Cardiac septum (tissue), 1 donor: ENCODE measurements at regions not wholly inside any gene's neighbourhood (a gene's known extent, or its start where the extent isn't known, plus 50 kb on each side); places are given as distances from the start of the nearest gene placed in this dataset.
"Not testable (repeated sequence)": the region's sequence is repeated elsewhere in the genome, so short reads cannot be mapped to it uniquely, and the experiment has no call there.

Experiments used
- DNase-seq: peaks from one replicate; pipeline ENCODE4 v3.0.0-alpha.2; 2020; ENCODE audit warnings: low spot score
- intact Hi-C: fragments of 100-400 bp; cut with DNase I; formaldehyde crosslinking; loops from one replicate; pipeline ENCODE4 v1.14.0; 2022
- donor health status: DM: no; HTN: no; CAD: no.

- intact Hi-C loops, DNase-seq: not testable (repeated sequence)
Measured at GRCh38 chr12:58336581-58337242, 395.3 kb downstream of the ATP23 start.

DNA sequence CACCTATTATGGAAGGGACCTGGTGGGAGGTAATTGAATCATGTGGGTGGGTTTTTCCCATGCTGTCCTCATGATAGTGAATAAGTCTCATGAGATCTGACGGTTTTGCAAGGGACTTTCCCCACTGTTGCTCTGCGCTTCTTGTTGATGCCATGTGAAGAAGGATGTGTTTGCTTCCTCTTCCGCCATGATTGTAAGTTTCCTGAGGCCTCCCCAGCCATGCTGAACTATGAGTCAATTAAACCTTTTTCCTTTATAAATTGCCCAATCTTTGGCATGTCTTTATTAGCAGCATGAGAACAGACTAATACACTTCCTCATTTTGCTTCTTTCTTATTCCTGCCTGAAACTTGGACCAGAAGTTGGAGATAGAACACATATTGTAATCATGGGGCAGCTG is 396.2 kb downstream of the ATP23 start:
- intact Hi-C loops, DNase-seq: not testable (repeated sequence)

GRCh38 chr12:58341791-58342190 is 400.4 kb downstream of the ATP23 start:
- DNase-seq = no peak
- intact Hi-C loops = loop anchor here (10.0 kb wide), 1 partner anchor 357 kb away; no protein-coding TSS in a partner anchor

DNA sequence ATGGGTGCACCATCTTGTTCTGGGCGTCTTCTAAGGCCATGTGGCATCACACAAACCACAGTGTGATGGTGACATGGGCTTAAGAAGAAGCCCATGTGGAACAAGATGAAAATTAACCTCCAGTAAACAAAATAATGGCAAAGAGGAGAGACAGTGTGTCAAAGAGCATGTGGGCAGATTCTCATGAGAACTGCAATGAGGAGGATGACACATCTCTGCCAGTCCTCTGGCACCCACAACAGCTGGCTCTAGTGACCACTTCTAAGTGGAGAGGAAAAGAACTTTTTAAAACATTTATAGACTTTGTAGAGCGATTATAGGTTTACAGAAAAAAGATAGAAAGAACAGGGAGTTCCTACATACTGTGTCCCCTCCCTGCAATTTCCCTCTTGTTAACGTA is 401.4 kb downstream of the ATP23 start:
- DNase-seq = no peak
- intact Hi-C loops = loop anchor here (10.0 kb wide), 1 partner anchor 358 kb away; no protein-coding TSS in a partner anchor

GRCh38 chr12:58346032-58346632 is 404.8 kb downstream of the ATP23 start:
- DNase-seq = no peak
- intact Hi-C loops = loop anchor here (5.0 to 10.0 kb wide), 3 partner anchors 96 to 801 kb away; no protein-coding TSS in a partner anchor

DNA sequence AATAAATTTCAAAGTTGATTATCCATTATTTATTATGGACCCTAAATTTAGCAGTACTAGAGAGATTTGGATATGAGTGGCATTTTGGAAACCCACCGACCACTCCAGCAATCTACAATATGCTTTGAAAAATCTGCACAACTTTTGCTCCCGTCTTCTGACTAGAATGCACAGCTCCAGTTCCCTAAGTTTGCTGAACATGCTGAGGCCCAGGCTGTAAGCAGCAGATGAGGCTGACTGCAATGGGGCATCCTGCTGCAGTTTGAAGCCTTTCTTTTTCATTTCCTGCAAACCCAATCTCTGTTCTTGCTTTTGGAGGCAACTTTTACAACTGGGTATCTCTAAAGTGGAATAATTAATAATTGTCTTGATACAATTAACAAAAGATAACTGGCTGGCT is 405.8 kb downstream of the ATP23 start:
- DNase-seq = no peak

GRCh38 chr12:58347691-58348090 is 406.3 kb downstream of the ATP23 start:
- DNase-seq = no peak
- intact Hi-C loops = loop anchor here (5.0 to 10.0 kb wide), 3 partner anchors 95 to 800 kb away; no protein-coding TSS in a partner anchor

More for the DNA sequence above, 405.8 kb downstream of the ATP23 start:
- intact Hi-C loops = loop anchor here (5.0 to 10.0 kb wide), 3 partner anchors 95 to 800 kb away; no protein-coding TSS in a partner anchor

DNA sequence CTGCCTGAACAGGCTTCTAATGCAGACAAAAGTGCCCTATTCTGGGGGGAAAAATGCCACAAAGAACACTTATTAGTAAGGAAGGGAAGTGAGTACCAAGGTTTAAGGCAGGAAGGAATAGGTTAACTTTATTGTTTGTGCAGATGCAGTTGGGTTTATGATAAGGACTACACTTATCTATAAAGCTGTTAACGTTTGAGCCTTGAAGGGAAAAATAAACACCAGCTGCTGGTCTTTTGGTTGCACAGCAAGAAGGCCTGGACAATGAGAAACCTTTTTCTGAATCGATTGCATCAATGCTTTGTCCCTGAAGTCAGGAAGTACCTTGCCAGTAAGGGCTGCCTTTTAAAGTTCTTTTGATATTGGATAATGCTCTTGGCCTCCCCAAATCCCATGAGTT is 407.8 kb downstream of the ATP23 start:
- intact Hi-C loops = loop anchor here (5.0 to 10.0 kb wide), 3 partner anchors 93 to 798 kb away; no protein-coding TSS in a partner anchor
- DNase-seq = no peak

GRCh38 chr12:58356794-58357193 is 415.4 kb downstream of the ATP23 start:
- no peak for DNase-seq
- intact Hi-C loops = no loop called here

- no peak for DNase-seq
- intact Hi-C loops = no loop called here
Measured at GRCh38 chr12:58357511-58357910, 416.1 kb downstream of the ATP23 start.

DNA sequence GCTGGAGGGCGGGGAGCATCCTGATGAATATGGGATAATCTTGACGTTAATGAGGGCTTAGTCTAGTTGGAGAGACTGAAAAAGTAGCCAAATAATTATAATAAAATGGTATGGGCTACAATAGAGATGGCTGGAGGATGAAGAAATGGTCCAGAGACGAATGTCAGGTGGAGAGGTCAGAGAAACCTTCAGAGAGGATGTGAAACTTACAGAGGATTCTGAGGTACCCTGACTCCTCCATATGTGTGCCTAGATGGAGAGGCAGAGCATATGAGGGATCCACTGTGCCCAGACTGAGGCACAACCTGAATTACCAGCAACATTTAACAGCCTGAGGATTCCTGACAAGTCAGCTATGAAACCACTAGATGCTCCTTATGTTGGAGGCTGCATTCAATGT is 417.0 kb downstream of the ATP23 start:
- intact Hi-C loops = no loop called here
- no peak for DNase-seq

DNA sequence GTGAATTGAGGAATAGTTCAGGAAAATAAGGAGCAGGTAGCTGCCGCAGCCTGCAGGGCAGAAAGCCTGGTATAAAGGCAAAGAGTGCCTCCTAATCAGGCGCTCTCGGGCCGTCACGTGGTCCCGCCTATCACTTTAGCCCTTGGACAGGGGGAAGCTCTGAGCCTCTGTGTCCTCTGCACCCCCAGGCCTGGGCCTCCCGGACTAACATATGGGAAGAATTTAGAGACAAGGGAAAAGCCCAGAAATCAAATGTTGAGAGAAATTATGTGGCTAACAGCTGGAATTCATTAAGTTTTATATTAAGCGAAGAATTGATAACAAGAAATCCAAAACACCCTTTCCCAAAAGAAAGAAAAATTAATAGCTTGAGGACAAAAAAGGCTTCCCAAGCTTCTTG is 417.7 kb downstream of the ATP23 start:
- no peak for DNase-seq
- intact Hi-C loops = no loop called here

DNA sequence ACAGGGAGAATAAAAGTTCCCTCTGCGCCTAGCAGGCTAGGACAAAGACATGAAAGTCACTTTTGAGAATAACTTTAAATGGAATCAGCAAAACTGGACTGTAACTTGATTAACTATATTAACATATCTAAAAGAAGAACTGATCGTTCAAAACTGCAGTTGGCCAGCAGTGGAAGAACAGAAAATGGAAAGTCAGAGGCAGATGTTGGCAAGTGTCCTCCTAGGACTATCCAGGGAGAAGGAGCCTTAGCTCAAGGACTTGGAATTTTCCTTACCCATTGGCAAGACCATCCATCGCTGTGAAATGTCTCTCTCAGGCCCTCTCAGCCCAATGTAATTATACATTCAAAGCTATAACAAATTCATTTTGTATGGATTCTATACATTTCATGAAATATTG is 419.7 kb downstream of the ATP23 start:
- DNase-seq = no peak
- intact Hi-C loops = no loop called here

- intact Hi-C loops = no loop called here
- no peak for DNase-seq
Measured at GRCh38 chr12:58363971-58364370, 422.6 kb downstream of the ATP23 start.

DNA sequence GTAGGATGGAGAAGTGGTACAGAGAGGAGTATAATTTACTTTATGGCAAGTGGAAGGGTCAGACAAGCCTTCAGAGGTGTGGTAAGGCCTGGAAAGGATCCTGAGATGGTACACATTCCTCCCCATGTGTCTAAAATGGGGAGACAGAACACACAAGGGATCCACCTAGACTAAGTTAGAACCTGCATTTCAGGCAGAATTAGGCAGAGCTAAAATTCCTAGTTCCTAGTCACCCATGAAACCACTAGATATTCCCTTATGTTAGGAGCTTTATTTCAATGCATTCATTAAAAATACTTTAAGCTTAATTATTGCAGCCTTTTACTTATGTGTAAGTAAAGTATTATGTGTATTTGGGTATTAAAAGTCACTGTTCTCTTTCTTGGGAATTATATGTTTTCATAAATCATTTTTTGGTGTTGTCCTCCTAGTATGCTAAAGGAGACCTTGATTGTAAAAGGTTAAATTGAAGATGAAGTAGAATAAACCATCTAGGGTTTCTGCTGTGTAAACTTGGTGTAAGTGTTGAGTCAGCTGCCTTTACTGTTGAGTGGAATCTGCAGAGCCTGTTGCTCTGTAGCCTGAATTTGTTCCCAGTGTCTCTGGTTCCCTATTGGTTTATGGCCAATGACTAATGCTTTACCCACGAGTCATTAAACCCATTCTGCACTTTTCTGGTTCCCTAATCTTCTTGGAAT is 423.2 kb downstream of the ATP23 start:
- no peak for DNase-seq
- intact Hi-C loops = no loop called here

DNA sequence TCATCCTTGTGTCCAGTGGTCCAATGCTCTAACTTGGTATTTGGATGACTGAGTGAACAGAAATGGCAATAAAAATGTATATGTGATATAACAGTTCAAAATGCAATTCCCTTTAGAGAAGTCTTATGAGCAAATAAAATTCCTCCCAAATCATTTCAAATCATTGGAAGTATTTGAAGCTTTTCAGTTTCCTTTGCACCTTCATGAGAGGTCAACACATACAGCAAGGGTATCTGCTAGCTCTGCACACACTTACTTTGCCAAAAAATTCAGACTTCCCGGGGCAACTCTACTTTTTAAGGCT is 423.7 kb downstream of the ATP23 start:
- no peak for DNase-seq

DNA sequence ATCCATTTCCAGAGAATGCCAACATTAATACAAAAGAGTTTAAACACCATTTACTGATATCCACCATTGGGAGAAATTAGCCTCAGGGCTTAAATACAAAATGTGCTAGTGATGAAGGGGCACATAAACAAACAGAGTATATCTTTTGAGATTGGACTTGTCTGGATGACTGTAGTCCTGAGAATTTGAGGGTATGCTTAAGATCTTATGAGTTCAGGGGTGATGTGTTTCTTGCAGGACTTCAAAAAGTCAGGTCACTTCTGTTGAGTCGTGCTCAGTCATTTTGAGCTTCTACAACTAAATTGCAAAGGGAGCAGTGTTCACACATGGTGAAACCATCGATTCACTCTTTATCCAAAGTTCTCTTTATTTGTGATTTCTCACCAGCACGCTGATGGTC is 425.7 kb downstream of the ATP23 start:
- intact Hi-C loops = no loop called here
- no peak for DNase-seq

More for the DNA sequence above, 423.7 kb downstream of the ATP23 start:
- intact Hi-C loops = no loop called here

DNA sequence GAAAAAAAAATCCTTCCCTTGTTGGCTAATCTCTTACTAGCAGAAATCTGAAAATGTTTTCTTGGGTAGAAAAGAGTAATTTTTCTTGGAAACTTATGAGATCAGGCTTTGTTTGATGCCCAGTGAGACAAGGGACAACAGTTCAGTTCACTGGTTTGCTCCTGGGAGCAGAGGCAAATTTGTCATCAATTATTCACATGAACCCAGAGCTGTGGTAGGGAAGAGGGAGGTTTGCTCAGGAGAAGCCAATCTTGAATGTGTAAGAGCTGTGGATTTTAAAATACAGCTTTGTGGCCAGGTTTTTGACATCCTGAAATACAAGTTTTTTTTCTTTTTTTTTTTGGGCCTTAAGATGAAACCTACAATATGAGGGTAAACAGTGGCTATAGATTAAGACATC is 426.6 kb downstream of the ATP23 start:
- intact Hi-C loops = no loop called here
- DNase-seq = no peak

- no peak for DNase-seq
- intact Hi-C loops = no loop called here
Measured at GRCh38 chr12:58369576-58369975, 428.2 kb downstream of the ATP23 start.

DNA sequence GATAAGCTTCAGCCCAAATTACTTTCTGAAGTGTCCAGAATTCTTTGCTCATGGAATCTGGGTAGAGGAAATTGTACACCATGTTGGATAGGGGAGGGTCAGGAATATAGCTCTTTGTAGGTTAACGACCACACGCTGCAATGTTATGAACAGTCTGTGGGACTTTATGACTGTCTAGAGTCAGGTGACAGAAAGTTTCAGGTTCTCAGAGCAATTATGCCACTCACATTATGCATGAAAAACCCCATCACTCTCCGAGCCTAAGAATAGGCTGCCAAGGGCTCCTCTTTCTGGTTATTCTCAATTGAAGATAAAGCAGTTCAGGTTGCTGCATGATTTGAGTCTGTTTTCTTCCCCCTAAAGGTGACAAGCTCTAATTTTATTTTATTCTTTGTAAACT is 430.9 kb downstream of the ATP23 start:
- DNase-seq = no peak
- intact Hi-C loops = no loop called here

- no peak for DNase-seq
- intact Hi-C loops = no loop called here
Measured at GRCh38 chr12:58378028-58378427, 436.7 kb downstream of the ATP23 start.
